Smooth muscle cell (in vitro differentiated cells): ENCODE measurements at regions not wholly inside any gene's neighbourhood (a gene's known extent, or its start where the extent isn't known, plus 50 kb on each side); places are given as distances from the start of the nearest gene placed in this dataset.

ENCODE experiments used
- DNase-seq: peaks from one replicate; lab custom pipeline; 2025; ENCODE audit not compliant: unreplicated experiment; lab: John Stamatoyannopoulos, UW
- H2AFZ ChIP-seq: fragments of 200-600 bp; sonication (generic); 2 replicates; pipeline ENCODE4 v1.6.0; 2016; ENCODE audit warnings: antibody characterized with exemption, low read depth, mild to moderate bottlenecking
- H3F3A ChIP-seq: fragments of 200-600 bp; sonication (generic); 2 replicates; pipeline ENCODE4 v1.6.0; 2017; ENCODE audit warnings: antibody characterized with exemption, low read depth
- H3K27ac ChIP-seq: fragments of 200-600 bp; sonication (generic); 2 replicates; pipeline ENCODE4 v1.5.1; 2016; ENCODE audit warnings: low read depth, mild to moderate bottlenecking
- H3K27me3 ChIP-seq: fragments of 200-600 bp; sonication (generic); 2 replicates; pipeline ENCODE4 v1.6.1; 2016; ENCODE audit warnings: low read depth, mild to moderate bottlenecking
- H3K36me3 ChIP-seq: fragments of 200-600 bp; sonication (generic); 2 replicates; pipeline ENCODE4 v1.5.1; 2016; ENCODE audit warnings: low read depth
- H3K4me1 ChIP-seq: fragments of 200-600 bp; sonication (generic); 2 replicates; pipeline ENCODE4 v1.5.1; 2016; ENCODE audit warnings: low read depth
- H3K4me2 ChIP-seq: fragments of 200-600 bp; sonication (generic); 2 replicates; pipeline ENCODE4 v1.6.0; 2016; ENCODE audit warnings: mild to moderate bottlenecking
- H3K4me3 ChIP-seq: fragments of 200-600 bp; sonication (generic); 2 replicates; pipeline ENCODE4 v1.5.1; 2016; ENCODE audit warnings: mild to moderate bottlenecking
- H3K79me2 ChIP-seq: fragments of 200-600 bp; sonication (generic); 2 replicates; pipeline ENCODE4 v1.6.0; 2016; ENCODE audit warnings: low read depth, mild to moderate bottlenecking
- H3K9ac ChIP-seq: fragments of 200-600 bp; sonication (generic); 2 replicates; pipeline ENCODE4 v1.6.0; 2016; ENCODE audit warnings: low read depth
- H3K9me3 ChIP-seq: fragments of 200-600 bp; sonication (generic); replicated peaks from 2 replicates; pipeline ENCODE4 v1.5.1; 2016; ENCODE audit warnings: low read depth
- H4K20me1 ChIP-seq: fragments of 200-600 bp; sonication (generic); 2 replicates; pipeline ENCODE4 v1.6.0; 2016; ENCODE audit warnings: low read depth
- CTCF ChIP-seq: fragments of 200-600 bp; sonication (generic); IDR thresholded peaks from 2 replicates; pipeline ENCODE4 v1.5.1; 2017; ENCODE audit warnings: borderline replicate concordance, mild to moderate bottlenecking, antibody characterized with exemption; ENCODE audit not compliant: insufficient read depth, poor library complexity, severe bottlenecking
- WGBS: methylation state at CpG from one replicate; pipeline ENCODE4 v1.1.7; 2016; ENCODE audit warnings: low lambda C conversion rate; 5-methylcytosine and 5-hydroxymethylcytosine counted together

GRCh38 chr3:177589041-177589650 is 391.9 kb upstream of the TBL1XR1 start:
- no peaks in the 10 kb centered on the region for H4K20me1 ChIP-seq
- 77% methylated on average over 3 of the region's 3 CpGs for WGBS
- H3K79me2 ChIP-seq = no peaks in the 10 kb centered on the region
- no peaks in the 10 kb centered on the region for H3K36me3 ChIP-seq
- no peaks in the 10 kb centered on the region for H3K9me3 ChIP-seq
- no peak overlapping the region for H3K4me2 ChIP-seq
- no peak overlapping the region for H3K4me3 ChIP-seq
- TF ChIP-seq CTCF = no peak
- H2AFZ ChIP-seq = no peak overlapping the region
- H3K4me1 ChIP-seq = peaks cover 20% of the 10 kb centered on the region
- DNase-seq = no peak
- no peaks in the 10 kb centered on the region for H3K27me3 ChIP-seq
- H3K9ac ChIP-seq = no peak overlapping the region
- H3F3A ChIP-seq = no peaks in the 10 kb centered on the region
- peak overlapping the region; percentile 67 for H3K27ac ChIP-seq

- H3K4me1 ChIP-seq = peaks cover 20% of the 10 kb centered on the region
- H3K27ac ChIP-seq = peak overlapping the region; percentile 67
- no peaks in the 10 kb centered on the region for H3K79me2 ChIP-seq
- 36% methylated on average over 4 of the region's 4 CpGs for WGBS
- H3K9ac ChIP-seq = no peak overlapping the region
- no peaks in the 10 kb centered on the region for H3F3A ChIP-seq
- no peaks in the 10 kb centered on the region for H3K27me3 ChIP-seq
- no peaks in the 10 kb centered on the region for H4K20me1 ChIP-seq
- DNase-seq = no peak
- TF ChIP-seq CTCF = no peak
- no peak overlapping the region for H3K4me3 ChIP-seq
- no peak overlapping the region for H2AFZ ChIP-seq
- no peaks in the 10 kb centered on the region for H3K9me3 ChIP-seq
- no peaks in the 10 kb centered on the region for H3K36me3 ChIP-seq
- no peak overlapping the region for H3K4me2 ChIP-seq
Measured at GRCh38 chr3:177589911-177590381, 392.7 kb upstream of the TBL1XR1 start.

GRCh38 chr3:177590826-177591225 is 393.5 kb upstream of the TBL1XR1 start:
- Histone ChIP-seq H2AFZ (peak overlapping the region; percentile 21), H4K20me1 (no peaks in the 10 kb centered on the region), H3K4me3 (no peak overlapping the region), H3K9ac (no peak overlapping the region), H3K27ac (peak overlapping the region; percentile 61), H3K79me2 (no peaks in the 10 kb centered on the region), H3F3A (no peaks in the 10 kb centered on the region), H3K4me1 (peaks cover 20% of the 10 kb centered on the region), H3K27me3 (no peaks in the 10 kb centered on the region), H3K4me2 (no peak overlapping the region), H3K9me3 (no peaks in the 10 kb centered on the region), H3K36me3 (no peaks in the 10 kb centered on the region)
- no peak for TF ChIP-seq CTCF
- DNase-seq = no peak
- 61% methylated on average over 1 of the region's 1 CpG for WGBS

GRCh38 chr3:177591379-177591778 is 394.1 kb upstream of the TBL1XR1 start:
- Histone ChIP-seq H2AFZ (peak overlapping the region; percentile 21), H3K4me1 (peaks cover 20% of the 10 kb centered on the region), H4K20me1 (no peaks in the 10 kb centered on the region), H3K27ac (peak overlapping the region; percentile 61), H3K9me3 (no peaks in the 10 kb centered on the region), H3K4me3 (no peak overlapping the region), H3K27me3 (no peaks in the 10 kb centered on the region), H3K4me2 (no peak overlapping the region), H3K36me3 (no peaks in the 10 kb centered on the region), H3K9ac (no peak overlapping the region), H3K79me2 (no peaks in the 10 kb centered on the region), H3F3A (no peaks in the 10 kb centered on the region)
- DNase-seq = no peak
- WGBS = 50% methylated on average over 4 of the region's 4 CpGs
- no peak for TF ChIP-seq CTCF
